HEK293 (cell line): ENCODE measurements at regions not wholly inside any gene's neighbourhood (a gene's known extent, or its start where the extent isn't known, plus 50 kb on each side); places are given as distances from the start of the nearest gene placed in this dataset.

Source experiments
- CTCF ChIA-PET: fragments of 350-600 bp; formaldehyde crosslinking; extraction: SDS; loops from one replicate; lab custom pipeline; 2021; ENCODE audit warnings: antibody characterized with exemption; lab: Yijun Ruan, JAX
- POLR2A ChIA-PET: fragments of 300-600 bp; formaldehyde crosslinking; extraction: SDS; loops from one replicate; lab custom pipeline; 2020; ENCODE audit warnings: antibody characterized with exemption, inconsistent platforms; lab: Yijun Ruan, JAX
- H3K27ac ChIP-seq: fragments of 200-500 bp; sonication (Bioruptor generic); 2 replicates; pipeline ENCODE4 v1.5.1; 2014; ENCODE audit warnings: low read depth, low read length, control low read depth, inconsistent platforms; ENCODE audit errors: extremely low read depth
- H3K36me3 ChIP-seq, 2 experiments: fragments of 200-500 bp in 1 of 2; sonication (Bioruptor generic) in 1 of 2; 1 replicate in 1 of 2; 2 replicates in 1 of 2; pipeline ENCODE4 v1.5.1; 2014 to 2017; ENCODE audit warnings: inconsistent platforms in 2 of 2, low read length in 2 of 2; ENCODE audit not compliant: control insufficient read depth in 2 of 2, insufficient read depth in 1 of 2
- H3K4me1 ChIP-seq: fragments of 200-500 bp; sonication (Bioruptor generic); 2 replicates; pipeline ENCODE4 v1.5.1; 2014; ENCODE audit warnings: mild to moderate bottlenecking, low read length, inconsistent platforms; ENCODE audit not compliant: control insufficient read depth, insufficient read depth
- H3K4me3 ChIP-seq: 2 replicates; pipeline ENCODE4 v1.5.1; 2011; ENCODE audit warnings: low read depth, mild to moderate bottlenecking, control low read depth, low read length, moderate library complexity
- H3K9me3 ChIP-seq: fragments of 200-500 bp; sonication (Bioruptor generic); 2 replicates; pipeline ENCODE4 v1.5.1; 2014; ENCODE audit warnings: low read depth, low read length, inconsistent platforms; ENCODE audit not compliant: control insufficient read depth, insufficient read depth
- KLF1 ChIP-seq: fragments of 450-650 bp; formaldehyde crosslinking; IDR thresholded peaks from 2 replicates; pipeline ENCODE4 v1.5.1; 2016; ENCODE audit warnings: missing biosample characterization, missing genetic modification characterization
- KLF16 ChIP-seq: fragments of 450-650 bp; formaldehyde crosslinking; IDR thresholded peaks from 2 replicates; pipeline ENCODE4 v1.5.1; 2017; ENCODE audit warnings: missing biosample characterization, missing genetic modification characterization
- RBAK ChIP-seq: fragments of 450-650 bp; formaldehyde crosslinking; IDR thresholded peaks from 2 replicates; pipeline ENCODE4 v1.5.1; 2016; ENCODE audit warnings: missing biosample characterization, missing genetic modification characterization
- REPIN1 ChIP-seq: fragments of 450-650 bp; formaldehyde crosslinking; IDR thresholded peaks from 2 replicates; pipeline ENCODE4 v1.5.1; 2017; ENCODE audit warnings: missing biosample characterization, missing genetic modification characterization, low read depth
- REST ChIP-seq: fragments of 450-650 bp; formaldehyde crosslinking; IDR thresholded peaks from 2 replicates; pipeline ENCODE4 v1.5.1; 2016; ENCODE audit warnings: missing biosample characterization, missing genetic modification characterization
- YY1 ChIP-seq: fragments of 450-650 bp; formaldehyde crosslinking; IDR thresholded peaks from 2 replicates; pipeline ENCODE4 v1.5.1; 2018; ENCODE audit warnings: missing biosample characterization, missing genetic modification characterization
- ZBTB49 ChIP-seq: fragments of 450-650 bp; formaldehyde crosslinking; IDR thresholded peaks from 2 replicates; pipeline ENCODE4 v1.5.1; 2016; ENCODE audit warnings: missing biosample characterization, missing genetic modification characterization, low read depth
- ZBTB8A ChIP-seq: fragments of 450-650 bp; formaldehyde crosslinking; IDR thresholded peaks from 2 replicates; pipeline ENCODE4 v1.5.1; 2016; ENCODE audit warnings: missing biosample characterization, missing genetic modification characterization
- ZNF18 ChIP-seq: fragments of 450-650 bp; formaldehyde crosslinking; IDR thresholded peaks from 2 replicates; pipeline ENCODE4 v1.5.1; 2016; ENCODE audit warnings: missing biosample characterization, missing genetic modification characterization
- ZNF223 ChIP-seq: fragments of 450-650 bp; formaldehyde crosslinking; IDR thresholded peaks from 2 replicates; pipeline ENCODE4 v1.5.1; 2016; ENCODE audit warnings: missing biosample characterization, missing genetic modification characterization
- ZNF248 ChIP-seq: fragments of 450-650 bp; formaldehyde crosslinking; IDR thresholded peaks from 2 replicates; pipeline ENCODE4 v1.5.1; 2017; ENCODE audit warnings: missing biosample characterization, missing genetic modification characterization
- ZNF311 ChIP-seq: fragments of 450-650 bp; formaldehyde crosslinking; IDR thresholded peaks from 2 replicates; pipeline ENCODE4 v1.5.1; 2017; ENCODE audit warnings: missing biosample characterization, missing genetic modification characterization, borderline replicate concordance
- ZNF366 ChIP-seq: fragments of 450-650 bp; formaldehyde crosslinking; conservative IDR thresholded peaks from 2 replicates; pipeline ENCODE4 v1.5.1; 2016; ENCODE audit warnings: missing biosample characterization, missing genetic modification characterization
- ZNF391 ChIP-seq: fragments of 450-650 bp; formaldehyde crosslinking; IDR thresholded peaks from 2 replicates; pipeline ENCODE4 v1.5.1; 2016; ENCODE audit warnings: low read depth, missing biosample characterization, missing genetic modification characterization, borderline replicate concordance
- ZNF398 ChIP-seq: fragments of 450-650 bp; formaldehyde crosslinking; IDR thresholded peaks from 2 replicates; pipeline ENCODE4 v1.5.1; 2017; ENCODE audit warnings: missing biosample characterization, missing genetic modification characterization
- ZNF585B ChIP-seq: fragments of 450-650 bp; formaldehyde crosslinking; IDR thresholded peaks from 2 replicates; pipeline ENCODE4 v1.5.1; 2016; ENCODE audit warnings: missing biosample characterization, missing genetic modification characterization
- ZNF623 ChIP-seq: fragments of 450-650 bp; formaldehyde crosslinking; IDR thresholded peaks from 2 replicates; pipeline ENCODE4 v1.5.1; 2016; ENCODE audit warnings: missing biosample characterization, missing genetic modification characterization
- ZNF837 ChIP-seq: fragments of 450-650 bp; formaldehyde crosslinking; IDR thresholded peaks from 2 replicates; pipeline ENCODE4 v1.5.1; 2016; ENCODE audit warnings: missing biosample characterization, missing genetic modification characterization

GRCh38 chr14:22232933-22233332 is 356.1 kb downstream of the DAD1 start:
- no peaks in the 10 kb centered on the region for H3K36me3 ChIP-seq
- no peak overlapping the region for H3K4me3 ChIP-seq
- no peaks in the 10 kb centered on the region for H3K9me3 ChIP-seq
- no peaks in the 10 kb centered on the region for H3K4me1 ChIP-seq
- ChIA-PET POLR2A (no interaction called here), CTCF (interaction anchor here (0.6 to 0.7 kb wide), 2 partner anchors 234 to 465 kb away, joined by 3 read pairs; no protein-coding TSS in a partner anchor)
- TF ChIP-seq REST (tag by site-specific recombination), result no peak
- no peak for TF ChIP-seq ZBTB8A (tag by site-specific recombination)
- no peak for TF ChIP-seq ZBTB49 (tag by site-specific recombination)
- no peak for TF ChIP-seq KLF16 (tag by site-specific recombination)
- TF ChIP-seq ZNF398 (tag by site-specific recombination), result no peak
- TF ChIP-seq ZNF391 (tag by site-specific recombination), result no peak
- no peak for TF ChIP-seq RBAK (tag by site-specific recombination)
- no peak for TF ChIP-seq KLF1
- no peak for TF ChIP-seq ZNF223
- no peak for TF ChIP-seq ZNF311
- no peak for TF ChIP-seq REPIN1
- H3K27ac ChIP-seq, result no peak overlapping the region

GRCh38 chr14:22232486-22232885 is 356.5 kb downstream of the DAD1 start:
- Histone ChIP-seq H3K4me3 (no peak overlapping the region), H3K36me3 (no peaks in the 10 kb centered on the region), H3K4me1 (no peaks in the 10 kb centered on the region)
- CTCF ChIA-PET, result interaction anchor here (0.6 to 0.9 kb wide), 3 partner anchors 11 to 233 kb away, joined by 3 read pairs; no protein-coding TSS in a partner anchor
- TF ChIP-seq ZNF585B (tag by site-specific recombination) (peak; percentile 90), YY1 (tag by site-specific recombination) (no peak)
- TF ChIP-seq, all 188 proteins: peak for 1
- Histone ChIP-seq H3K27ac (no peak overlapping the region), H3K9me3 (no peaks in the 10 kb centered on the region)
- POLR2A ChIA-PET, result no interaction called here

- Histone ChIP-seq H3K27ac (no peak overlapping the region), H3K4me1 (no peaks in the 10 kb centered on the region), H3K9me3 (no peaks in the 10 kb centered on the region), H3K4me3 (no peak overlapping the region), H3K36me3 (no peaks in the 10 kb centered on the region)
- CTCF ChIA-PET, result no interaction called here
- POLR2A ChIA-PET, result no interaction called here
- TF ChIP-seq ZNF18 (tag by site-specific recombination), result no peak
- TF ChIP-seq KLF1, result no peak
- no peak for TF ChIP-seq ZNF623 (tag by site-specific recombination)
- TF ChIP-seq ZNF837, result no peak
- TF ChIP-seq ZNF366, result no peak
- no peak for TF ChIP-seq ZNF248
- TF ChIP-seq, all 188 proteins: peak for 0
These were observed 358.0 kb downstream of the DAD1 start for GRCh38 chr14:22231018-22231417.
